ENCODE measurements at regions not wholly inside any gene's neighbourhood (a gene's known extent, or its start where the extent isn't known, plus 50 kb on each side); places are given as distances from the start of the nearest gene placed in this dataset.

GRCh38 chr20:53738945-53739798 lies 145.5 kb upstream of the ZNF217 start:
- peak; percentile 63 for DNase-seq (ENCODE audit: low read depth)
- peak overlapping the region; percentile 58 for H3K4me3 ChIP-seq (ENCODE audit: low read depth, low read length)
- TF ChIP-seq CTCF (IDR thresholded peaks at IDR 0.05; ENCODE audit: insufficient read depth, low read depth, low read length, missing control alignments), result no peak

- peak overlapping the region; percentile 58 for H3K4me3 ChIP-seq (ENCODE audit: low read depth, low read length)
- TF ChIP-seq CTCF (IDR thresholded peaks at IDR 0.05; ENCODE audit: insufficient read depth, low read depth, low read length, missing control alignments), result no peak
- peak; percentile 89 for DNase-seq (ENCODE audit: low read depth)
Observed at GRCh38 chr20:53738039-53738944, 144.7 kb upstream of the ZNF217 start.

- no peak for TF ChIP-seq CTCF (IDR thresholded peaks at IDR 0.05; ENCODE audit: insufficient read depth, low read depth, low read length, missing control alignments)
- DNase-seq (ENCODE audit: low read depth), result peak; percentile 62
- H3K4me3 ChIP-seq (ENCODE audit: low read depth, low read length), result peak overlapping the region; percentile 58
Observed at GRCh38 chr20:53737396-53738038, 143.9 kb upstream of the ZNF217 start.

- H3K4me3 ChIP-seq (ENCODE audit: low read depth, low read length), result peak overlapping the region; percentile 58
- TF ChIP-seq CTCF (IDR thresholded peaks at IDR 0.05; ENCODE audit: insufficient read depth, low read depth, low read length, missing control alignments), result no peak
- peak; percentile 86 for DNase-seq (ENCODE audit: low read depth)
Observed at GRCh38 chr20:53736757-53737395, 143.2 kb upstream of the ZNF217 start.

GRCh38 chr20:53736122-53736756 lies 142.6 kb upstream of the ZNF217 start:
- DNase-seq (ENCODE audit: low read depth), result no peak
- no peak overlapping the region for H3K4me3 ChIP-seq (ENCODE audit: low read depth, low read length)

More at GRCh38 chr20:53736122-53736756, 142.6 kb upstream of the ZNF217 start:
- no peak for TF ChIP-seq CTCF (IDR thresholded peaks at IDR 0.05; ENCODE audit: insufficient read depth, low read depth, low read length, missing control alignments)

Measured in GM12865 (cell line).